Ishikawa (cell line): ENCODE measurements at regions not wholly inside any gene's neighbourhood (a gene's known extent, or its start where the extent isn't known, plus 50 kb on each side); places are given as distances from the start of the nearest gene placed in this dataset.

Experiments
- CEBPB ChIP-seq: IDR thresholded peaks from 2 replicates; pipeline ENCODE4 v1.6.1; 2012
- CREB1 ChIP-seq: IDR thresholded peaks from 2 replicates; pipeline ENCODE4 v1.6.1; 2012; ENCODE audit warnings: low read depth
- EGR1 ChIP-seq: IDR thresholded peaks from 2 replicates; pipeline ENCODE4 v1.6.1; 2012
- EP300 ChIP-seq: IDR thresholded peaks from 2 replicates; pipeline ENCODE4 v1.6.1; 2012; ENCODE audit warnings: borderline replicate concordance
- FOXM1 ChIP-seq: IDR thresholded peaks from 2 replicates; pipeline ENCODE4 v1.6.1; 2012; ENCODE audit warnings: low read depth, borderline replicate concordance
- NFIC ChIP-seq: IDR thresholded peaks from 2 replicates; pipeline ENCODE4 v1.6.1; 2012
- RAD21 ChIP-seq: IDR thresholded peaks from 2 replicates; pipeline ENCODE4 v1.6.1; 2012; ENCODE audit warnings: low read depth
- TAF1 ChIP-seq: IDR thresholded peaks from 2 replicates; pipeline ENCODE4 v1.6.1; 2012; ENCODE audit warnings: low read depth, mild to moderate bottlenecking
- TCF12 ChIP-seq: IDR thresholded peaks from 2 replicates; pipeline ENCODE4 v1.6.1; 2012; ENCODE audit warnings: low read depth
- TEAD4 ChIP-seq: IDR thresholded peaks from 2 replicates; pipeline ENCODE4 v1.6.1; 2012
- YY1 ChIP-seq: IDR thresholded peaks from 2 replicates; pipeline ENCODE4 v1.6.1; 2012; ENCODE audit warnings: low read depth
- ZBTB7A ChIP-seq: IDR thresholded peaks from 2 replicates; pipeline ENCODE4 v1.6.1; 2012; ENCODE audit warnings: low read depth
- TF ChIP-seq, protein P1 (sequence below): IDR thresholded peaks from 2 replicates; pipeline ENCODE4 v1.6.1; 2012
- TF ChIP-seq, protein P2 (sequence below): IDR thresholded peaks from 2 replicates; pipeline ENCODE4 v1.6.1; 2012; ENCODE audit warnings: low read depth, mild to moderate bottlenecking
- TF ChIP-seq, protein P3 (sequence below): IDR thresholded peaks from 2 replicates; pipeline ENCODE4 v1.6.1; 2012

DNA sequence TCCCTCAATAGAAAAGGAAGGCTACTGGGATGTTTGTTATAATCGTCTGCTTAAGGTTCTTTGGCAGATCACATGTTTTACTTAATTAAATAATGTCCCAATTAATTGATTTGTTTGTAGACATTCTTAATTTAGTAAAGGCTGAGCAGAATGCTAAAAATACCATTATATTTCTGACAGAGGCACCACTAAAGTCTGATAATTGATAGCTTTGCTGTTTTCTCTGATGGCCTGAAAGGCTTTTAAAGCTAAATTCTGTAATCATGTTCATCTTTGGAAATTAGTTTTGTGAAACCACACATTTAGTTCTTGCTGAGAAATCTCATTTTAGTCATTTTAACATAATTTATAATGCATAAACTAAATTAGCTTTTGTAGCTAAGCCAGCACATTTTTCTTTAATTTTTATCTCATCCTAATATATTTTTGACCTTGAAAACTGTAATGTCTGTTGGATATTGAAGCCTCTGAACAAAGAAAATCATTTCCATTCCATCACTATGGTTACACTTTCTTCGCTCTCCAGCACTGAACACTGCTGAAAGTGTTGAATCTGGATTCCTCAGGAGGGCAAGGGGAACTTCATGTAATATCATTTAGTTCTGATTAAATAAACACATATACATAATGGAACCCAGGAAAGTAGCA lies 329.4 kb downstream of the ELAVL2 start:
- TF ChIP-seq TCF12 (no peak), TEAD4 (no peak), CREB1 (no peak), FOXM1 (no peak), EP300 (no peak), YY1 (no peak)
- TF ChIP-seq, protein P1, sequence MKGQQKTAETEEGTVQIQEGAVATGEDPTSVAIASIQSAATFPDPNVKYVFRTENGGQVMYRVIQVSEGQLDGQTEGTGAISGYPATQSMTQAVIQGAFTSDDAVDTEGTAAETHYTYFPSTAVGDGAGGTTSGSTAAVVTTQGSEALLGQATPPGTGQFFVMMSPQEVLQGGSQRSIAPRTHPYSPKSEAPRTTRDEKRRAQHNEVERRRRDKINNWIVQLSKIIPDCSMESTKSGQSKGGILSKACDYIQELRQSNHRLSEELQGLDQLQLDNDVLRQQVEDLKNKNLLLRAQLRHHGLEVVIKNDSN = no peak

DNA sequence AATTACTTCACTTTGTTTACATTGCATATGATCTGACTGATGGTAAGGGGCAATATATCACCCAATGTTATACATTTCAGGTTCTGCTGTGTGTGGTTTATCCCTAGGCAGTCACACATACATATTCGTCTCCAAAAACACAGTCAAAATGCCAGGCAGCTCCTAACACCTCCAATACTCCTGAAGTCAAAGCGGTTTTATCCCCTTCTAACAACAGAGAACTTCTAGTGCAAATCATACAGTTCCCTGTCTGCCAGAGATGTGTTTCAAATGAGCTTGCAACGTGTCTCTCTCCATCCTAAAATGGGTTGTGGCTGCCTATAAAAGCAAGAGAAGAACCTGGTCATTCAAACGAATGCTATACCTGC lies 328.9 kb downstream of the ELAVL2 start:
- TF ChIP-seq CREB1 = no peak
- TF ChIP-seq CEBPB = no peak
- no peak for TF ChIP-seq ZBTB7A
- TF ChIP-seq EP300 = no peak
- TF ChIP-seq FOXM1 = no peak
- no peak for TF ChIP-seq TEAD4
- TF ChIP-seq TCF12 = no peak
- TF ChIP-seq RAD21 = no peak
- no peak for TF ChIP-seq TAF1
- TF ChIP-seq EGR1 = no peak
- TF ChIP-seq, protein P2, sequence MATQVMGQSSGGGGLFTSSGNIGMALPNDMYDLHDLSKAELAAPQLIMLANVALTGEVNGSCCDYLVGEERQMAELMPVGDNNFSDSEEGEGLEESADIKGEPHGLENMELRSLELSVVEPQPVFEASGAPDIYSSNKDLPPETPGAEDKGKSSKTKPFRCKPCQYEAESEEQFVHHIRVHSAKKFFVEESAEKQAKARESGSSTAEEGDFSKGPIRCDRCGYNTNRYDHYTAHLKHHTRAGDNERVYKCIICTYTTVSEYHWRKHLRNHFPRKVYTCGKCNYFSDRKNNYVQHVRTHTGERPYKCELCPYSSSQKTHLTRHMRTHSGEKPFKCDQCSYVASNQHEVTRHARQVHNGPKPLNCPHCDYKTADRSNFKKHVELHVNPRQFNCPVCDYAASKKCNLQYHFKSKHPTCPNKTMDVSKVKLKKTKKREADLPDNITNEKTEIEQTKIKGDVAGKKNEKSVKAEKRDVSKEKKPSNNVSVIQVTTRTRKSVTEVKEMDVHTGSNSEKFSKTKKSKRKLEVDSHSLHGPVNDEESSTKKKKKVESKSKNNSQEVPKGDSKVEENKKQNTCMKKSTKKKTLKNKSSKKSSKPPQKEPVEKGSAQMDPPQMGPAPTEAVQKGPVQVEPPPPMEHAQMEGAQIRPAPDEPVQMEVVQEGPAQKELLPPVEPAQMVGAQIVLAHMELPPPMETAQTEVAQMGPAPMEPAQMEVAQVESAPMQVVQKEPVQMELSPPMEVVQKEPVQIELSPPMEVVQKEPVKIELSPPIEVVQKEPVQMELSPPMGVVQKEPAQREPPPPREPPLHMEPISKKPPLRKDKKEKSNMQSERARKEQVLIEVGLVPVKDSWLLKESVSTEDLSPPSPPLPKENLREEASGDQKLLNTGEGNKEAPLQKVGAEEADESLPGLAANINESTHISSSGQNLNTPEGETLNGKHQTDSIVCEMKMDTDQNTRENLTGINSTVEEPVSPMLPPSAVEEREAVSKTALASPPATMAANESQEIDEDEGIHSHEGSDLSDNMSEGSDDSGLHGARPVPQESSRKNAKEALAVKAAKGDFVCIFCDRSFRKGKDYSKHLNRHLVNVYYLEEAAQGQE = no peak
- TF ChIP-seq NFIC = no peak
- TF ChIP-seq, protein P3, sequence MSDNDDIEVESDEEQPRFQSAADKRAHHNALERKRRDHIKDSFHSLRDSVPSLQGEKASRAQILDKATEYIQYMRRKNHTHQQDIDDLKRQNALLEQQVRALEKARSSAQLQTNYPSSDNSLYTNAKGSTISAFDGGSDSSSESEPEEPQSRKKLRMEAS = no peak
- no peak for TF ChIP-seq YY1
- TF ChIP-seq, protein P1 = no peak

DNA sequence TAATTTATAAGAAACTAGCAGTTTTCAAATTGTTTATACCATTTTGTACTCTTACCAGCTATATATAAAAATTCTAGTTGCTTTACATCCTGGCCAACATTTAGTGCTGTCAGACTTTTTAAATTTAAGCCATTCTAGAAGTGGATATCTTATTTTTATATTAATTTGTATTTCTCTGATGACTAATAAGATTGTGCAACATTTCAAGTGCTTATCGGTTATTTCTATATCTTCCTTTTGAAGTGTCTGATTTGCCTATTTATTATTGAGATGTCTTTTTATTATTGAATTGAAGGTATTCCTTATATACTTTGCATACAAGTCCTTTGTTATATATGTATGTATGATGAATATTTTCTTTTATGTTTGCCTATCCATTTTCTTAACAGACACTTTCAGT lies 324.0 kb downstream of the ELAVL2 start:
- TF ChIP-seq TAF1 = no peak
- no peak for TF ChIP-seq CREB1
- no peak for TF ChIP-seq EGR1
- TF ChIP-seq NFIC = no peak
- TF ChIP-seq CEBPB = no peak
- TF ChIP-seq, protein P2 = no peak
- TF ChIP-seq, protein P3 = no peak
- TF ChIP-seq YY1 = no peak
- no peak for TF ChIP-seq FOXM1
- TF ChIP-seq ZBTB7A = no peak
- TF ChIP-seq, protein P1 = no peak
- TF ChIP-seq EP300 = no peak

DNA sequence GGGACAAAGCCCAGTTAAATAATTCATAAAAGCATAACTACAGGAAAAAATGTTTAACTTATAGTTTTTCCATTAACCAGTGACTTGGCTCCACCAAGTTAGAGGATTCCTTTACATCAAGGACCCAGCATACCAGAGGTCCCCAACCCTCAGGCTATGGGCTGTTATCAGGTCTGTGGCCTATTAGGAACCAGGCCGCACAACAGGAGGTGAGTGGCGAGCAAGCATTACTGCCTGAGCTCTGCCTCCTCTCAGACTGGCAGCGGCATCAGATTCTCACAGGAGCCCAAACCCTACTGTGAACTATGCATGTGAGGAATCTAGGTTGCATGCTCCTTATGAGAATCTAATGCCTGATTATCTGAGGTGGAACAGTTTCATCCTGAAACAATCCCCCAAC lies 303.1 kb downstream of the ELAVL2 start:
- TF ChIP-seq CREB1 (no peak), FOXM1 (no peak), TAF1 (no peak)

DNA sequence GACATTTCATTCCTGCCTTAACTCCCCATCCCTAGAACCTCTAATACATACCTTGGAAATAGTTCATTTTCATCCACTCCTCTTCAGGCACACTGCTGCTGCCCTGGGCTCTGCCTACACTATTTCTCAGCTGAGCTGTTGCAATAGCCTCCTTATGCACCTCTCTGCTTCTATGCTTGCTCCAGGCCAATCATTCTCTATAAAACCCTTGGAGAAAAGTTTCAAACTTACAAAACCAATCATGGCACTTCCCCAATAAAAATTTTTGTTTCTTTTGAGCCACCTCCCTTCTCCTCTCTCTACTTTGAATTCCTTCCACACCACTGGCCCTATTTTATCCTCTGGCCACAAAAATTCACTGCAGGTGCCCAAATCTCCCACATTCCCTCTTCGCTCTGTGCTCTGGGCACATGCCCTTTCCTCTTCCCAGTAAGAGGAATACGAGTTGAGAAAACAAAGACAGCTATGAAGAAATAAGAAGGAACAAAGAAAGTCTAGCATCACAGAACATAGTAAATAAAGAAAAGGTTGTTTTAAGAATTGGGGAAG lies 301.4 kb downstream of the ELAVL2 start:
- TF ChIP-seq TAF1 = no peak
- no peak for TF ChIP-seq EGR1
- TF ChIP-seq RAD21 = no peak
- TF ChIP-seq, protein P2 = no peak
- TF ChIP-seq YY1 = no peak
- TF ChIP-seq CREB1 = no peak
- no peak for TF ChIP-seq EP300
- TF ChIP-seq TCF12 = no peak
- no peak for TF ChIP-seq ZBTB7A
- TF ChIP-seq FOXM1 = no peak
- TF ChIP-seq, protein P1 = no peak
- TF ChIP-seq NFIC = no peak
- no peak for TF ChIP-seq CEBPB
- TF ChIP-seq TEAD4 = no peak
- TF ChIP-seq, protein P3 = no peak
